OCI-LY7 (cell line): ENCODE measurements at regions not wholly inside any gene's neighbourhood (a gene's known extent, or its start where the extent isn't known, plus 50 kb on each side); places are given as distances from the start of the nearest gene placed in this dataset.

Experiments
- BruUV-seq: library from RNA; stranded (reverse); fragments of 400-500 nt; replicated peaks from 2 replicates; lab custom pipeline; 2021; lab: Mats Ljungman, UMichigan
- CTCF ChIA-PET: fragments of 300-600 bp; sonication (Branson Sonifier 250); formaldehyde crosslinking; loops from one replicate; lab custom pipeline; 2022; ENCODE audit warnings: antibody characterized with exemption; ENCODE audit not compliant: unreplicated experiment; lab: Charles Lee
- POLR2A ChIA-PET: fragments of 300-600 bp; sonication (Branson Sonifier 250); formaldehyde crosslinking; loops from one replicate; lab custom pipeline; 2022; ENCODE audit warnings: antibody characterized with exemption; lab: Charles Lee
- DNase-seq: peaks from one replicate; pipeline ENCODE4 v3.0.0-alpha.2; 2015; ENCODE audit warnings: low spot score
- H2AFZ ChIP-seq: fragments of 200-600 bp; sonication (generic), shearing (Covaris generic); 2 replicates; pipeline ENCODE4 v1.6.1; 2014; ENCODE audit warnings: mild to moderate bottlenecking, antibody characterized with exemption, low read length, moderate library complexity
- H3K27ac ChIP-seq: fragments of 200-600 bp; sonication (generic); 2 replicates; pipeline ENCODE4 v1.5.1; 2014; ENCODE audit warnings: mixed run types, low read depth, mild to moderate bottlenecking, moderate library complexity, low read length, inconsistent platforms; ENCODE audit not compliant: poor library complexity, severe bottlenecking
- H3K36me3 ChIP-seq: fragments of 200-600 bp; sonication (generic); 2 replicates; pipeline ENCODE4 v1.6.1; 2014; ENCODE audit warnings: mild to moderate bottlenecking, antibody characterized with exemption, low read length, moderate library complexity, mixed read lengths; ENCODE audit not compliant: insufficient read depth
- H3K4me1 ChIP-seq: fragments of 200-600 bp; sonication (generic); 2 replicates; pipeline ENCODE4 v1.5.1; 2014; ENCODE audit warnings: mild to moderate bottlenecking, low read length; ENCODE audit not compliant: insufficient read depth, poor library complexity, severe bottlenecking
- H3K4me2 ChIP-seq: fragments of 200-600 bp; sonication (generic); 2 replicates; pipeline ENCODE4 v1.6.1; 2014; ENCODE audit warnings: mild to moderate bottlenecking, low read length
- H3K4me3 ChIP-seq: fragments of 200-600 bp; sonication (generic); 2 replicates; pipeline ENCODE4 v1.5.1; 2014; ENCODE audit warnings: mild to moderate bottlenecking, low read depth, low read length; ENCODE audit not compliant: poor library complexity, severe bottlenecking
- H3K79me2 ChIP-seq: fragments of 200-600 bp; sonication (generic); 2 replicates; pipeline ENCODE4 v1.6.1; 2016; ENCODE audit warnings: low read depth, mild to moderate bottlenecking, low read length, moderate library complexity, mixed read lengths; ENCODE audit not compliant: insufficient read depth
- H3K9me2 ChIP-seq: fragments of 200-600 bp; sonication (generic); 2 replicates; pipeline ENCODE4 v1.6.1; 2016; ENCODE audit warnings: mild to moderate bottlenecking, low read length, mixed read lengths; ENCODE audit not compliant: insufficient read depth
- H3K9me3 ChIP-seq: fragments of 200-600 bp; sonication (generic); 2 replicates; pipeline ENCODE4 v1.6.1; 2014; ENCODE audit warnings: mild to moderate bottlenecking, mixed run types, low read length, mixed read lengths
- H4K20me1 ChIP-seq: fragments of 200-600 bp; sonication (generic); 2 replicates; pipeline ENCODE4 v1.6.1; 2014; ENCODE audit warnings: mild to moderate bottlenecking, antibody characterized with exemption, low read length, moderate library complexity, mixed read lengths; ENCODE audit not compliant: insufficient read depth
- EZH2phosphoT487 ChIP-seq: fragments of 200-600 bp; sonication (generic); IDR thresholded peaks from 2 replicates; pipeline ENCODE4 v1.6.1; 2018; ENCODE audit warnings: low read depth, borderline replicate concordance, mild to moderate bottlenecking, mixed run types, antibody characterized with exemption, low read length, moderate library complexity, mixed read lengths
- intact Hi-C: fragments of 100-400 bp; cut with micrococcal nuclease; formaldehyde crosslinking; loops from one replicate; pipeline ENCODE4 v1.10.0; 2022; ENCODE audit not compliant: unreplicated experiment
- TF ChIP-seq, protein P1 (sequence below): fragments of 200-600 bp; sonication (generic); conservative IDR thresholded peaks from 2 replicates; pipeline ENCODE4 v1.5.1; 2014; ENCODE audit warnings: mild to moderate bottlenecking, antibody characterized with exemption, low read length, moderate library complexity, mixed read lengths

GRCh38 chr6:106825156-106825555, 149.4 kb downstream of the CD24 start:
- Histone ChIP-seq H3K27ac (no peak overlapping the region), H2AFZ (no peak overlapping the region), H3K36me3 (no peaks in the 10 kb centered on the region), H3K4me1 (no peaks in the 10 kb centered on the region), H3K4me3 (no peak overlapping the region), H4K20me1 (no peaks in the 10 kb centered on the region), H3K4me2 (no peak overlapping the region), H3K9me2 (no peaks in the 10 kb centered on the region), H3K79me2 (no peaks in the 10 kb centered on the region), H3K9me3 (no peaks in the 10 kb centered on the region)
- ChIA-PET CTCF (no interaction called here), POLR2A (no interaction called here)
- intact Hi-C loops, result no loop called here
- DNase-seq, result no peak
- TF ChIP-seq, protein P1, sequence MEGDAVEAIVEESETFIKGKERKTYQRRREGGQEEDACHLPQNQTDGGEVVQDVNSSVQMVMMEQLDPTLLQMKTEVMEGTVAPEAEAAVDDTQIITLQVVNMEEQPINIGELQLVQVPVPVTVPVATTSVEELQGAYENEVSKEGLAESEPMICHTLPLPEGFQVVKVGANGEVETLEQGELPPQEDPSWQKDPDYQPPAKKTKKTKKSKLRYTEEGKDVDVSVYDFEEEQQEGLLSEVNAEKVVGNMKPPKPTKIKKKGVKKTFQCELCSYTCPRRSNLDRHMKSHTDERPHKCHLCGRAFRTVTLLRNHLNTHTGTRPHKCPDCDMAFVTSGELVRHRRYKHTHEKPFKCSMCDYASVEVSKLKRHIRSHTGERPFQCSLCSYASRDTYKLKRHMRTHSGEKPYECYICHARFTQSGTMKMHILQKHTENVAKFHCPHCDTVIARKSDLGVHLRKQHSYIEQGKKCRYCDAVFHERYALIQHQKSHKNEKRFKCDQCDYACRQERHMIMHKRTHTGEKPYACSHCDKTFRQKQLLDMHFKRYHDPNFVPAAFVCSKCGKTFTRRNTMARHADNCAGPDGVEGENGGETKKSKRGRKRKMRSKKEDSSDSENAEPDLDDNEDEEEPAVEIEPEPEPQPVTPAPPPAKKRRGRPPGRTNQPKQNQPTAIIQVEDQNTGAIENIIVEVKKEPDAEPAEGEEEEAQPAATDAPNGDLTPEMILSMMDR, result no peak
- TF ChIP-seq EZH2phosphoT487, result no peak
- no TSS peak for BruUV-seq

DNA sequence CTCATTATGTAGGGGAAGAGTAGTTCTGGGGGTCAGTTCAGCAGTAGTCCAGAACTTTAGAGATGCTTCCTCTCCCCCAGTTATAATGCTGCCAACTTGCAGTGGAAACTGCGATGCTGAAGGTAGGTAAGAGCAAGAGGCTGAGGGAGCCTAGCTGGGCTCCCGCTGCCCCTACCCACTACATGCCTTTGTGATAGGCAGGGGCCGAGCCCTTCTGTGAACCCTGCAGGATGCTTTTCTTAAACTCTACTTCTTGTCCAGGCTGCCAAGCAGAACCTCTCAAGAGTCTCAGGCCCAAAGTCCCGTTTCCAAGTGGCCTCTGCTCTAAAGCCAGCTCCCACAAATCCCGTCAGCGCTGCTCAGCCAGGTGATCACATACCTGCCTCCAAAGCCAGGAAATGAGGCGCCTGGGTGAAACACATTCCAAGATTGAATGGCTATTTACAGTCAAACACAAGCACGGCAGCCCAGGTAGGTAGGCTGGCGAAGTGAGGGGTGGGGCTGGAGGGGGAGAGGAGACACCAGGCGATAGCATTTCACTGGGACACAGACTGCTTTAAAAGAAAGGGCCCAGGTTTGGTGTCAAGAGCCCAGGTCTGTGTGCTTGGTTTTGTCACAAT, 150.7 kb downstream of the CD24 start:
- H3K79me2 ChIP-seq, result no peaks in the 10 kb centered on the region
- no peak overlapping the region for H3K4me3 ChIP-seq
- no TSS peak for BruUV-seq
- CTCF ChIA-PET, result no interaction called here
- no peaks in the 10 kb centered on the region for H3K36me3 ChIP-seq
- no peaks in the 10 kb centered on the region for H4K20me1 ChIP-seq
- H3K4me1 ChIP-seq, result no peaks in the 10 kb centered on the region
- TF ChIP-seq EZH2phosphoT487, result no peak
- TF ChIP-seq, protein P1, result no peak
- no peaks in the 10 kb centered on the region for H3K9me2 ChIP-seq
- no peak overlapping the region for H2AFZ ChIP-seq
- no peak overlapping the region for H3K27ac ChIP-seq
- no peak for DNase-seq
- POLR2A ChIA-PET, result no interaction called here
- no peaks in the 10 kb centered on the region for H3K9me3 ChIP-seq
- intact Hi-C loops, result no loop called here
- no peak overlapping the region for H3K4me2 ChIP-seq

- POLR2A ChIA-PET, result interaction anchor here (0.5 kb wide), 1 partner anchor 17 kb away, joined by 6 read pairs; no protein-coding TSS in a partner anchor
- no peak for DNase-seq
- intact Hi-C loops, result no loop called here
- H4K20me1 ChIP-seq, result no peaks in the 10 kb centered on the region
- H3K4me2 ChIP-seq, result no peak overlapping the region
- H2AFZ ChIP-seq, result no peak overlapping the region
- no peaks in the 10 kb centered on the region for H3K79me2 ChIP-seq
- H3K4me3 ChIP-seq, result no peak overlapping the region
- no peaks in the 10 kb centered on the region for H3K9me3 ChIP-seq
- TF ChIP-seq, protein P1, result no peak
- no peak for TF ChIP-seq EZH2phosphoT487
- CTCF ChIA-PET, result no interaction called here
- no peak overlapping the region for H3K27ac ChIP-seq
- H3K36me3 ChIP-seq, result no peaks in the 10 kb centered on the region
- H3K4me1 ChIP-seq, result no peaks in the 10 kb centered on the region
- H3K9me2 ChIP-seq, result no peaks in the 10 kb centered on the region
- BruUV-seq, result no TSS peak
Observed at GRCh38 chr6:106823058-106823457, 151.5 kb downstream of the CD24 start.
